ENCODE measurements at regions not wholly inside any gene's neighbourhood (a gene's known extent, or its start where the extent isn't known, plus 50 kb on each side); places are given as distances from the start of the nearest gene placed in this dataset.

DNA sequence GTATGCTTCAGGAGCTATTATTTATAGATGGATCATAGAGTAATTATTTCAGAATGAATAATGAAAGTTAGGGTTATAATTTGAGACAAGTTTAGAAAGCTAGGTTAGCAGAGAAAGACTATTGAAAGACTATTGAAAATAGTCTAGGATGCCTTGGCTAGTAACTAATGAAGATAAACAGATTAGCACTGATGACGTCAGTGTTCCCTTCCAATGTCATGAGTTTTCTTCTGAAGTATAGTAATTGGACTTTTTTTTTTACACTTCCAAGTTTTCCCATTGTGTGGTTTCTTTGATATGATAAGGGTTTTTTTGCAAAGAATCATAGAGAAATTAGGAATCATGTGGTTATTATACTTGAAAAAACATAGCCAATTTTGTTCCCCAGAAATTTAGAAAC is 1041.5 kb upstream of the CRIM1 start:
- TF ChIP-seq CTCF (conservative IDR thresholded peaks at IDR 0.05; ENCODE audit: low read length) (no peak), EZH2phosphoT487 (IDR thresholded peaks at IDR 0.05; ENCODE audit: borderline replicate concordance, low read depth, low read length) (no peak)

All from OCI-LY7 (cell line).